ENCODE measurements at regions not wholly inside any gene's neighbourhood (a gene's known extent, or its start where the extent isn't known, plus 50 kb on each side); places are given as distances from the start of the nearest gene placed in this dataset. TPM values are rescaled to one million over a fixed set of nuclear protein-coding genes. Genes with fewer than 3 reads are reported as not detected.

DNA sequence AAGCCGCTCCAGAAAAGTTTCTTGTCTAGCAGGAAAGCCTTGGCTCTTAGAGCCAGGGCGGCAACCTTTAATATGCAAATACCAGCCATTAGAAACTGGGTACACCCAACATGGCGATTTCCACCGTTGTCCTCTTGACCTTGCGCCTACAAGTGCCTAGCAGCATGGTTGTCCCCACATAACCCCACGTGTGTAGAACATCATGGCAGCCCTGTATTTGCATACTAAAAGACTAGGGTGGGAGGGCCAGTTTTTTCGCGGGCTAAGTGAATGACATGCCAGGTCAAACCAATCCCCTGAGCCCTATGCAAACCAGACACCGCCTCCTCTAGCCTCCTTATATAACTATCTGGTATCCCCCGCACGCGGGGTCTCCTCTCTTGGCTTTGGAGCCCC lies 58.4 kb upstream of the FZD8 start:
- DNase-seq (ENCODE audit: low spot score): no peak

DNA sequence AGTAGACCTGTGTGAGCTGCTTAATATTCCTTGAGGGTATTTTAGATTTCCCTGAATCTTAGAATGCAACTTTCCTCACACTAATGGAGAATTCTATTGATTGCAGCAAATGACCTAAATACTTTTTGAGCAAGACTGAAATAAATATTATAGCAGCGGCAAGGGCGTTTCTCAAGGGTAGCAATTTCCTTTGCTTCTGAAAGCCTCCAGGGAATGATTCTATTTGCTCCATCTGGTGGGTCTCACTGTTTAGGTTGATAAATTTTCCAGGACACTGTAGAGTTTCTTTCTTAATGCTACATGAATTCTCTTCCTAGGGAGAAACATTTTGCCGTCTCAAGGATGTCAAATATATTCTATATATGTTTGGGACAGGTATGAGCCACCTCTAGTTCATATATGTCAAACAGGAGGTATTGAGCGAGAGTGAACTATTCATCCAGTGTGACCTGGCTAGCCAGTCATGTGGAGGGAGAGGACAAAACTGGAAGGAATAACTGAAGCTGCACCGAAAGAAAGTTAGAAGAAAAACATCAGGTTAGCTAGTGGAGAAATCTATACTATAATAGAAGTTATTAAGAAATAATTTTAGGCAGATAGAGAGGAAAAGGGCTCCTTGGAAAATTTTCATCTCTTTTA lies 57.9 kb upstream of the FZD8 start:
- DNase-seq (ENCODE audit: low spot score): no peak

DNA sequence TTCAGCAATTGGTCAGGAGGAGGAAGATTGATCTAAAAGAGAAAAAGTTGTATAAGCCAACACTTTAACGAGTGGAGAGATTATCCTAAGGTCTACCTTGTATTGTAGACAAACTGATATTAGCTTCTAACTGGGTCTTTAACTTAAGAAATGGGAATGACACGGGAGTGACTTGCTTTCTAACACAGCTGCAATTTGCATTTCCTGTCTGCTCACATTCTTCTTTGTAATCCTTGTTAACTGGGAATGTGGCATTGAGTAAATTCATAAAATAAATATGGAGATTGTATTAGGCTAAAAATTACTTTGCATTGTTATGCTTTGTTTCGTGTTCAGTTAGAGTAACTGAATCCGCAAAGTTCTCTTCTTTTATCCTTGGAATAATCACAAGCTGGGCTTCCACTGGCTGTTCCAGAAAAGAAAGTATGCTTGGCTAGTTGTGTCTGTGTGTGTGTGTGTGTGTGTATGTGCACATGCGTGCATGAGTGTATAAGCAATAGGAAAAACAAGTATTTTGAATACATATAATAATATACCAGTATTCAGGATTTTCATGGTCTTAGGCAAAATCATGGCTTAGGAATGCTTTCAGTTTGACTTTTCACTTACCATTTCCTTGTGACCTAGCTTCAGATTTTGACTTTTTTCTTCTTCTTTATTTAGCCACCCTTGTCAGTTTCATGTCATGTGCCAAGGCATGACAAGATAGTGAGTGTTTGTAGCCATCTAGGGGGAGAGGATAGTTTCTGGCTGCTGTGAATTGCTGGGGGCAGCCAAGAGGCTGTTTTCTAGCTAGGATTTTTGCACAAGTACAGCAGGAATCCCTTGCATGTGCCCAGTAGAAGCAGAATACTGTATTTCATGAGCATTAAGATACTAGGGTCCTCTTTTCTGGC lies 54.5 kb upstream of the FZD8 start:
- no peak for DNase-seq (ENCODE audit: low spot score)

DNA sequence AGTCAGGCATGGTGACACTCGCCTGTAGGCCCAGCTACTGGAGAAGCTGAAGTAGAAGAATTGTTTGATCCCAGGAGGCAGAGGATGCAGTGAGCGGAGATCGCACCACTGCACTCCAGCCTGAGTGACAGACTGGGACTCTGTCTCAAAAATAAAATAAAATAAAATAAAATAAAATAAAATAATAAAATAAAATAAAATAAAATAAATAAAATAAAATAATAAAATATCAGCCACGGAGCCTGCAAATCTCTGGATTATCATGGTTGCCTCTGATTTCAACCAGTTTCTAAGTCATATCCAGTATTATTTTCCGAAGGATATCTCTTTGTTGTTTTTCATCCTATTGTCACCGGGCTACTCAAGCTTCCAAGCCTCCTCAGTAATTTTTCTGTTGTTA lies 51.7 kb upstream of the FZD8 start:
- no peak for DNase-seq (ENCODE audit: low spot score)

Small RNA genes lying in the stretch of these regions (small RNA-seq; reads per million reads assigned to genes)
- gene RF00019 (not detected), gene RF00561 (not detected)
